Raji (cell line): ENCODE measurements at regions not wholly inside any gene's neighbourhood (a gene's known extent, or its start where the extent isn't known, plus 50 kb on each side); places are given as distances from the start of the nearest gene placed in this dataset.

Experiments used
- POLR2A ChIP-seq: IDR thresholded peaks from 2 replicates; pipeline ENCODE4 v1.6.1; 2011; ENCODE audit warnings: low read depth, low read length, control low read depth; ENCODE audit not compliant: insufficient read depth

- TF ChIP-seq POLR2A, result no peak
Measured at GRCh38 chr10:36629476-36629875, 495.9 kb upstream of the ANKRD30A start.

DNA sequence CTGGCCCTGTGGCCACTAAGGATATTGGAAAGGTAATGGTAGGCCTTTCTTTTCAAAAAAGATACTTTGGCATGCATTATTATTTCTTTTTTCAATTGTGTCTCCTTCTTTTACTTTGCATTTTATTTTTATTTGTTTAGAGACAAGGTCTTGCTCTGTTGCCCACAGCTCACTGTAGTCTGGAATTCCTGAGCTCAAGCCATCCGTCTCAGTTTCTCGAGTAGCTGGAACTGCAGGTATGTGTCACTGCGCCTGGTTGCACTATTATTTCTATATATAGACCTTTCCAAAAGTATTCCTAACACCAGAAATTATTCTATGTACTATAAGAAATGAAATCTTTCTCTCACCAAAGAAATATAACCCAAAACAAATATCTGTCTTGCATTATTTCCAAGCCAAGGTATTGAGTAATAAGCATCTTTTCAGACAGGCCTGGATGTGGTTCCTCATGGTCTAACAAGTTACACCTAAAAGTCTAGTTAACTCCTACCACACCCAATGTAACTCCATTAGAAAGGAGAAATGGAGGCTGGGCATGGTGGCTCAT, 500.8 kb upstream of the ANKRD30A start:
- TF ChIP-seq POLR2A, result no peak

- TF ChIP-seq POLR2A, result no peak
Measured at GRCh38 chr10:36621346-36621745, 504.1 kb upstream of the ANKRD30A start.

DNA sequence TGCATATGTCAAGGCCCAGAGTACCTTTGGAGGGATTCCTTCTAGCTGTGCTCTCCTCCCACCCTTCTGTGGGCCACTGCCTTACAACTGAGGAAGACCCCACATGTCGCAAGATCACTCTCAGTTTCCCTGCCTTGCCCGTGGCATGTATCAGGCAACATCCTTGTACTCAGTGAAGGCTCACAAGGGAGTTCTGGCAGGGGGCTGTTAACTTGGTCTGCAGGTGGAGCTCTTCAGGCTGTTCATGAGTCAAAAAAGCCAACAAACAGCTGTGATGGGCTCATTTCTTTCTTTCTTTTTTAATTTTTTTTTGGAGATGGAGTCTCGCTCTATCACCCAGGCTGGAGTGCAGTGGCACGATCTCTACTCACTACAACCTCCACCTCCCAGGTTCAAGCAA, 513.0 kb upstream of the ANKRD30A start:
- TF ChIP-seq POLR2A, result no peak

- TF ChIP-seq POLR2A, result no peak
Measured at GRCh38 chr10:36608866-36609265, 516.5 kb upstream of the ANKRD30A start.

GRCh38 chr10:36608251-36608650, 517.1 kb upstream of the ANKRD30A start:
- no peak for TF ChIP-seq POLR2A

DNA sequence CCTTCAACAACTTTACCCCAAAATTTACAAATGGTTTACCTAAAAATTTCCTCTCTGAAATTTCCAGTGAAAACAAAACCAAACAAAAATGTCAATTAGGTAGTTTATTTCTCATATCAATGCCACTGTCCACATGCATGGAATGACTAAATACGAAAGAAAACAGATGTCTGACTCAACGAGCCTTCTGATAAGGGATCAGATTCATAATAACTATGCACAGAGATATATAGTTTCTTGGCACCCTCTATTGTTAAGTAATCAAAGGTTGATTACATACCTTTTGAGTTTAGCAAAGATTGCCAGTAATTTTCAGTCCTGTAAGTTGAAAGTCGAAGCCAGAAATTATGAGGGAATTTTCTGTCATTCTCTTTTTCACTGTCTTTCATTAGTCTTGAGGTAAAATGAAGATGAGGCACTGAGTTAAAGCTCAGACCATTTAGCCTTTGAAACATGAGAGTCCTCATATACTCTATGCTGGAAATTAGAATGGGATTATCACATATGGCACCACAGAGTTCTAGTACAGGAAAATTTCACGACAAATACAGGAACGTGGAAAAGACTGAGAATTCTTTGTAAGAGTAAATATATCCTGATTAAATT, 519.1 kb upstream of the ANKRD30A start:
- TF ChIP-seq POLR2A, result no peak

DNA sequence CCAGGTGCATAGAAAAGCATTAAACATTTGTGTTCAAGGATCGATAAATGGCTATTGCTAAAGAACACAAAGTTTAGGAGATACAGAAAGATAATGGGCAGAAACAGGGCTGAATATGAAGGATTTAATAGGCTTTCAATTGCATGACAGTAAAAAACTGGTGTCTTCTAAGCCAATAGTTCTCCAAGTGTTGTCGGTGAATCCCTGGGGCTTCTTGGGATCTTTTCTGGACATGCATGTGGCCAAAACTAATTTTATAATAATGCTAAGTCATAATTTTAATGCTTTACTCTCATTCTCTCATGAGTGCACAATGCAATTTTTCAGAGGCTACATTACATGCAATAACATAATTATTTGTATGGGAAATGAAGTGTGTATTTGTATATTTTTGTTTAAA, 521.1 kb upstream of the ANKRD30A start:
- no peak for TF ChIP-seq POLR2A

- no peak for TF ChIP-seq POLR2A
Measured at GRCh38 chr10:36603688-36604087, 521.7 kb upstream of the ANKRD30A start.

- TF ChIP-seq POLR2A, result no peak
Measured at GRCh38 chr10:36602374-36602773, 523.0 kb upstream of the ANKRD30A start.

DNA sequence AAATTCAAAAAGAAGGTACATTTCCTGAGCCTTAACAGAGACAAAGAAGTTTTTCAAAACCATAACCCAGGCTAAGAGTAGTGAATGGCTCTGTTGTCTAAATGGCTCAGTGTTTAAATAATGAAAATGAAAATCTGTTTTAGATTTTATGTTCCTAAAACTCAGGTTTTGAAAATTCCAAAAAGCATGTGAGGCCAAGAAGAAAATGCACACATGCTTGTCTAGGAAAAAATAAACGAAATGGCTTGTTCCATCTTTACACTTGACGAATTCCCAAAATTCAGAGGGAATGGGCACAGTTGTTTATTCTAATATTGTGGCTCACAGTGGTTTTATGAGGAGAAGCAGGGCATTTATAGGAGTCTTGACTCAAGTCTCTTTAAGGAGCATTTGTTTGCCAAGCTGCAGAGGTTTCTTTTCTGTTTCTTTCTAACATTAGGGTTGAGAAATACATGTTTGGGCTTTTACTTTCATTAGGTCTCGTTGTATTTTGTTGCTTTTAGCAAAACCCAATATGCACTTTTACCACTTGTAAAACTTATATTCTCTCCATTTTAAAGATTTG, 527.6 kb upstream of the ANKRD30A start:
- TF ChIP-seq POLR2A, result no peak

DNA sequence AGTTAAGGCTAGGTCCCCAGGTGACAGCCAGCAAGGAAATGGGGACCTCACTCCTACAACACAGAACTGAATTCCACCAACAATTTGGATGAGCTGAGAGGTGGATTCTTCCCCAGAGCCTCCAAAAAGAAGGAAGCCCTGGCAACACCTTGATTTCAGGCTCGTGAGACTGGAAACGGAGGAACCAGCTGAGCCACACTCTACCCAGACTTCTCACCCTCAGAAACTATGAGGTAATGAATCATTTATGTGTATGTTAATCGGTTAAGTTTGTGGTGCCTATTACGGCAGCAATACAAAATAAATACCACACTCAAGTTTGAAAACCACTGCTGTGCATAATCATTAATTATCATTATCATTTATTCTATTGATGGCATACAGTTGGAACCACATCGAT, 532.4 kb upstream of the ANKRD30A start:
- no peak for TF ChIP-seq POLR2A

GRCh38 chr10:36591436-36591835, 534.0 kb upstream of the ANKRD30A start:
- no peak for TF ChIP-seq POLR2A

- TF ChIP-seq POLR2A, result no peak
Measured at GRCh38 chr10:36583690-36584089, 541.7 kb upstream of the ANKRD30A start.

DNA sequence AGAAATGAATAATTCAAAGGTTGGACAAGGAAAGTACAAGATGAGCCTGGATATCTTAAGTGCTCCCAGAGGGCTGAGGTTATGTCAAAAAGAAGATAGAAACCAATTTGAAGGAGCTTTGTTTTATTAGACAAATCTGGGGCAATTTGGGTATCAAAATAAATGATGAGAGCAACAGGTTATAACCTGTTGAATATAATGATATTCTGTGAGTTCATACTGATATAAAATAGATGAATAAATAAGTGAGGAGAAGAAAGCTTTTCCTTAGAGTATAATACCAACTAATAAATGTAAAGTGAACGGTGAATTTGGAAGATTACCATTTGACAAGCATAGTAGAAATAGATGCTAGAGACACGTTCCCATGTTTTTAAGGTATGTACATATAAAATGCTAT, 544.2 kb upstream of the ANKRD30A start:
- no peak for TF ChIP-seq POLR2A

DNA sequence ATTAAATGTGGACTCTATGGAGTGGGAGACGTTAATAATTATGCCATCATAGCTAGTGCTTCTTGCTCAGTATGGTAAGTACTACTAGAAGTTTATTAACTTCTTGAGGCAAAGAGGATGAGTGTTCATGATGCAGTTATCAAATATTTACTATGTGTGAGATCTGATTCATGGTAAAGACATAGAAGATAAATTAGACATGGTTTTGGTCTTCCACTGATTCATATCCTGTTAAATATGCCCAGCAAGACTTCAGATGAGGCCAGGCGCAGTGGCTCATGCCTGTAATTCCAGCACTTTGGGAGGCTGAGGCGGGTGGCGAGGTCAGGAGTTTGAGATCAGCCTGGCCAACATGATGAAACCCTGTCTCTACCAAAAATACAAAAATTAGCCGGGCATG, 547.1 kb upstream of the ANKRD30A start:
- TF ChIP-seq POLR2A, result no peak

DNA sequence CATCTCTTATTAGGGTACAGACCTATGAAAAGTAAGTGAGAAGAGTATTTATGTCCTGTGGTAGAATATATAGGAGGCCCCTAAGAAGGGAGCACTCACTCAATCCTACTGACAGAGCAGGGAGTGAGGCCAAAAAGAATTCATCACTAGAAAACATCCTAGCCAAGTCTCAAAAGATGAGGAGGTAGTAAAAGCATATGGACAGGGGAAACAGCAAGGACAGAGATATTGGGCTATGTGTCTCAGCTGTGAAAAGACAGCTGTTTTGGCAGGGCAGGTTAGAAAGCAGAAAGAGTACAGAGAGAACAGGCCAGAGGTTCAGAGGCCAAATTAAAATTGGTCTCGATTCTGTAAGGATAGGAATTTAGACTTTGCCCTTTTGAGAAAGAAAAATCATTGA, 548.3 kb upstream of the ANKRD30A start:
- TF ChIP-seq POLR2A, result no peak
